HS-5 (cell line): ENCODE measurements at regions not wholly inside any gene's neighbourhood (a gene's known extent, or its start where the extent isn't known, plus 50 kb on each side); places are given as distances from the start of the nearest gene placed in this dataset.

Source experiments
- DNase-seq: peaks from one replicate; pipeline ENCODE4 v3.0.0-alpha.2; 2012; ENCODE audit warnings: low read depth

DNA sequence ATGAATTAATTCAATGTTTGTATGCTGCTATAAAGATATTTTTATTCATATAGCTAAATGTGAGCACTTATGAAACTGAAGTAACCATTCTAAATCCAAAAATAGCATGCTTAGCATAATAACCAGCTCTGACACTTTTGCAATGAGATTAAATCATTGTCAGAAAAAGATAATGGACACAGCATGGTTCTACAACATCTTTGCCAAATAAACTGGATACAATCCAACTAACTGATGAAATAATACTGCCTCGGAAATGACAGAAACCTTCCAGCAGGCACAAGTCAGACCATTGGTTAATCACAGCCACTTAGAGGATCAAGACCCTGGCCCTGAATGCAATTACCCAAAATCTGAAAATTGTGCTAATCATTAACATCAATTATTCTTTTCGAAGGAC lies 592.7 kb upstream of the ADGRL4 start:
- DNase-seq, result no peak

DNA sequence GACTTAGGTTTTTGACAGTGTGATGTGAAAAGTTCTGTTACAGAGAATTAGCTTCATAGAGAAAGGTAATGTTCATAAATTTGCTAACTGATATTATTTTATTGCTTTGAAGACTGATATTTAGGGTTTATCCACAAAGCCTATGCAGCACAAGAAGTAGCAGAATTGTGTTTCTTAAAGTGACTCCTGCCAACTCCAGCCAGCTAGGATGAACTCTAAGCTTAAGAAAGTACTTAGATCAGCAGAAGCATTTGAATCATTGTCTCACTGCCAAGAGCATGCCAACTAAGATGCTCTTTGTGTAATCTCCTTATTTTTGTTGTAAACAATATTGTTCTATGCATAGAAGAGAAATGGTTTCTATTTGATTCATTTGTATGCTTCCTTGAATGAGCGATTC lies 589.4 kb upstream of the ADGRL4 start:
- DNase-seq, result no peak

DNA sequence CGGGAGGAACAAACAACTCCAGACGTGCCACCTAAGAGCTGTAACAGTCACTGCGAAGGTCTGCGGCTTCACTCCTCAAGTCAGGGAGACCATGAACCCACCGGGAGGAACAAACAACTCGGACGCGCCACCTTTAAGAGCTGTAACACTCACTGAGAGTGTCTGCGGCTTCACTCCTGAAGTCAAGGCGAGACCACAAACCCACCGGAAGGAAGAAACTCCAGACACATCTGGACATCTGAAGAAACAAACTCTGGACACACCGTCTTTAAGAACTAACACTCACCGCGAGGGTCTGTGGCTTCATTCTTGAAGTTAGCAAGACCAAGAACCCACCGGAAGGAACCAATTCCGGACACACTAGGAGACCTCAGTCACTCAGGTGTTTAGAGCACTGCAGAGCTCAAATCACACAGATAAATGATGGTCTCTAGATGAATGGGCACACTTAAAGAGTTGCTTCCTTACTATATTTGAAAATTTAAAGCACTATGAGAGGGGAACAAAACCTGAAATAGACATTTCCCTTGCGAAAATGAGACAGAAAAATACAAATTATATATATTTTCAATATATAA lies 587.7 kb upstream of the ADGRL4 start:
- no peak for DNase-seq

DNA sequence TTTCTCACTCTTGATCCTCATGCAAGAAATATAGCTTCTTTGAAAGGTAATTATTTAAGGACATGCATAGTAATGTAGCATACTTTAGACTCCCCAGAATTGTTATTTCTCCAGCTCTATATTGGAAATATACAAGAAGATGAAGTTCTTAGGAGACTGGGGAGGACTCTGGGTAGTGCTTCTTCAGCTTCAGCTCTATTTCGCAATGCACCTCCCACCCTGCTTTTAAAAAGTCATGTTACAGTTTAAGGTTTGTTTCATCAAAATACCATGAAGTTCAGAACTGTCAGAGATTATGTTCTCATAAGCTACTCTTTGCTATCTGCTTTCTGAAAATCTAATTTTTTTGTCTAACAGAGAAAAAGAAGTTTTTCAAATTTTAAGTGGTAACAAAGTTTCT lies 586.2 kb upstream of the ADGRL4 start:
- no peak for DNase-seq

GRCh38 chr1:79588719-79589118 lies 582.2 kb upstream of the ADGRL4 start:
- DNase-seq, result no peak

DNA sequence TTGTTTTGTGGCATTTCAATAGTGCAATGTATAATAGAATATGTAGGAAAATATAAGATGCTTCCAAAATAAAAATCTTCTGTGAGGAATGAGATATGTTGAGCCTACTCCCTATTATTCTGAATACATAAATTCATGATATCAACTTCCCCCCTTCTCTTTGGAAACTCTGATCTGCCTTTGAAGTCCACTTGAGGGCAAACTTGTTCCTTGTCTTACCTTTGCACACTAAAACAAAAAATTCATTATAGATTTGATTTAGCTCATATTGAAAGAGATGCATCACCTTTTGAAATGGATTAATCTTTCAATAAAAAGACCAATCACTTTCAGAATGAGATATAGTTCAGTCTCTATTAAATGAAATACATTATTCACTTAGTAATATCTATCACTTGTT lies 580.7 kb upstream of the ADGRL4 start:
- no peak for DNase-seq

GRCh38 chr1:79585801-79586200 lies 579.3 kb upstream of the ADGRL4 start:
- DNase-seq, result no peak

- no peak for DNase-seq
Measured at GRCh38 chr1:79575424-79575823, 568.9 kb upstream of the ADGRL4 start.

- peak; percentile 34 for DNase-seq
Measured at GRCh38 chr1:79568411-79568810, 561.9 kb upstream of the ADGRL4 start.

GRCh38 chr1:79561521-79561978 lies 555.0 kb upstream of the ADGRL4 start:
- DNase-seq, result no peak

DNA sequence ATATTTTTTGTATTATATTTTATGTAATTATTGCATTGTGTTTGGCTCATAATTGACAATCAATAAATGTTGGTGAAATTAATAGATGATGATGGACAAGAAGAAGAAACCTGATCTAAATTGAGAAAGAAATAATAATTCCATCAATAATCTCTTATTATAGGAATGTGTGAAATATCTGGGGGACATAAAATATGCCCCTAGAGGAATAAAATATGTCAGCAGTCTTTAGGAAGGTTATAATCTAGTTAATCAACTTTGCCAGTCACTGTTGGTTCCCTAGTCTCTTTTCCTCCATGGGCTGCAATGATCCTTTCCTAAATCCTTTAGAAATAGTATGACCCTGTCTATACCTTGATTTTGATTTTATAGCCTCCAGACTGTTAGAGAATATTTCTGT lies 549.7 kb upstream of the ADGRL4 start:
- DNase-seq, result no peak

- DNase-seq, result no peak
Measured at GRCh38 chr1:79554688-79555087, 548.2 kb upstream of the ADGRL4 start.

- DNase-seq, result no peak
Measured at GRCh38 chr1:79551321-79551720, 544.8 kb upstream of the ADGRL4 start.

- DNase-seq, result no peak
Measured at GRCh38 chr1:79550402-79550801, 543.9 kb upstream of the ADGRL4 start.

DNA sequence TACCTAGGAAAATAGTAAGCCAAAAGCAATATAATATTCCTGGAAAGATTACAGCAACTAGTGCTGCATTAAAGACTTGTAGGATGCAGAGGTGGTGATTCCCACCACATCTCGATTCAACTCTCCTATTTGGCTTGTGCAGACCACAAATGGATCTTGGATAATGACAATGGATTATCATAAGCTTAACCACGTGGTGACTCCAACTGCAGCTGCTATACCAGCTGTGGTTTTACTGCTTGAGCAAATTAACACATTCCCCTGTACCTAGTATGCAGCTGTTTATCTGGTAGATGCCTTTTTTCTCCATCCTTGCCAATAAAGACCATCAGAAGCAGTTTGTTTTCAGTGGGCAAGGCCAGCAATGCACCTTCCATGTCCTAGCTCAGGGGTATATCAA lies 542.7 kb upstream of the ADGRL4 start:
- DNase-seq, result no peak

DNA sequence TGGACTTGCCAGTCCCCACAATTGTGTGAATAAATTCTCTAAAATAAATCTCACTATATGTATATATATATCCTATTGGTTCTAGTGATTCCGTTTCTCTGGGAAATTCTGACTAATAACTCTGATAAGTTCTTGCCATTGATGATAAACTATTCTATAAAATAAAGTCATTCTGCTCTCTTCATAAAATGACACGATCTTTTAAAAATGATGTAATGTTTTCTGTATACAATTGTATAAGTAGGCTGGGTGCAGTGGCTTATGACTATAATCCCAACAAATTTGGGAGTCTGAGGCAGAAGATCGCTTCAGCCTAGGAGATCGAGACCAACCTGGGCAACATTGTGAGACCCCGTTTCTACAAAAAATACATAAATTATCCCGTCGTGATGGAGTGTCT lies 541.0 kb upstream of the ADGRL4 start:
- no peak for DNase-seq

GRCh38 chr1:79543394-79543793 lies 536.9 kb upstream of the ADGRL4 start:
- no peak for DNase-seq

GRCh38 chr1:79539001-79539400 lies 532.5 kb upstream of the ADGRL4 start:
- no peak for DNase-seq

DNA sequence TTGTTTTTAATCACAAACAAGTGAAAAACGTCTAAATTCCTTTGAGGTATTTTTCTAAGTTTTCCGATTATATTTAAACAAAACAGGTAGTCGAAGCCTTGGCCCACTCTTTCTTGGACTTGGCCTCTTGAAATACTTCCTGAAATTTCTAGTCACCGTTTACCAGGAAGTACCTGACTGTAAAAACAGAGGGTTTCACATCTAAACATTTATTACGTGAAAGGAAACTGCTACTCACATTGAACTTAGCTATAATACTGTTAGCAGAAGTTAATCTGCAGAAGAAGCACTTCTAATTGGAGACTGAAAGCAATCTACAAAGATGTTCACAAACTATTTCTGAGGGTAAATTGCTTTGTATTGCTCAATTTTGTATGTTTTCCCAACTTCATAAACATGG lies 526.0 kb upstream of the ADGRL4 start:
- DNase-seq, result no peak

DNA sequence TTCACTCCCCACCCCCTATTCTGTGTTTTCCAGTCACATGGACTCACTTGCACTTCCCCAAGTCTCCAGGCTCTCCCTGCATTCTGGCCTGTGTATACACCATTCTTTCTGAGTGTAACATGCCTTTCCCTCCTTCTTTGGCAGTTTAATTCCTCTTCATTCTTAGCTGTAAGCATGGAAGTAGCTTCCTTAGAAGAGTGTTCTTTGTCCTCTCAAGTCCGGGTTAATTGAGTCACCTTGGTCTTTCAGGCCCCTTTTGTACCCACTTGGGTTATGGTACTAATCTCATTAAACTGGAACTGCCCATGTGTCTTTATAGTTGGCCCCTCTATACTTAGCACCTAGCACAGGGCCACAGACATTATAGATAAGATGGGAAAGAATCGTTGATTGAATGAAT lies 525.3 kb upstream of the ADGRL4 start:
- no peak for DNase-seq

GRCh38 chr1:79530476-79530875 lies 523.9 kb upstream of the ADGRL4 start:
- no peak for DNase-seq

DNA sequence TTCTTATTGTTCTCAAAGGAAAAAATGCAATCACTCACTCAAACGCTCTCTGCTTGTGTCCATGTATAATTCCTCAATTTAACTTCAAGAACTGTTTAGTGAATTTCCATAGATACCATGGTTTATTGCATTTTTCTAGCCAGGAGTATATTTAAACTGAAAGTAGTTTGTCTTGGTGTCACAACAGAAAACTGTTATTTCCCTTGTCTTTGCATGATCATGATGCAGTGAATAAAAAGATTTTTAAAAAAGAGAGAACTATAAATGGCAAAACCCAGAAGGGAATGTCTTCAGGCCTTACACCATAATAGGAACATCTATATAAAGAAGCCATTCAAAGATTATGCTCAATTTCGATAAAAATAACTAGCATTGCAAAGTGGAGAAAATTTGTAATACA lies 523.5 kb upstream of the ADGRL4 start:
- no peak for DNase-seq

GRCh38 chr1:79524126-79524525 lies 517.6 kb upstream of the ADGRL4 start:
- peak; percentile 3 for DNase-seq

DNA sequence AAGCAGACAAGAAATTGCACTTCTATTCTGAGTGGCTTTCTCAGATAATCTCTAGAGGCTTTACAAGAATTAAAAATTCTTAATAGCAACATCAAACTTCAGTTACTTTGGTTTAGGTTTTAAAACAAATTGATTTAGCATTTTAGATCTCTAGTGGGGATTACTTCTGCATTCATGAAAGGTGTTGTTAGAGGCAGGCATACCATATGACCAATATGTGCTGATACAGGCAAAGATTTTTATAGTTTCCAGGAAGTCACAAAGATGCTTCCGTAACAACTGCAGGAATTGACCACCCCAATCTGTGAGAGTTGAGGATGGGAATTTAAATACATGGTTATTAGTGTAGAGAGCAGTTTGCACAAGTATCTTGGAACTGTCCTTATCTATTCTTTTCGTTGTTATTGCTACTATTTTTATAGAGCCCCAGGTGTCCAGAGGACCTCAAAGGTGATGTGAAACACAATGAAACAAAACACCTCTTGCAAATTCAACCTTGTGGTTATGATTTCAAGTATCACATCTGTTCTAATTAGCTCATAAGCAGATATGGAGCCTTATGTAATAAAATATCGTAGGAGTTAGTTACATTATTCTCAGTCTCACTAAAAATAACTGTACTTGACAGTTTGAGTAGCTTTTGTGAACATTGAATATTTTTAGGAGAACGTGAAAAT lies 512.7 kb upstream of the ADGRL4 start:
- DNase-seq, result no peak
